ENCODE measurements at regions not wholly inside any gene's neighbourhood (a gene's known extent, or its start where the extent isn't known, plus 50 kb on each side); places are given as distances from the start of the nearest gene placed in this dataset.

- no peak for DNase-seq
Observed at GRCh38 chr3:67774676-67775075, 120.3 kb upstream of the SUCLG2 start.

GRCh38 chr3:67765575-67765974, 111.2 kb upstream of the SUCLG2 start:
- no peak for DNase-seq

- DNase-seq, result no peak
Observed at GRCh38 chr3:67745296-67745695, 90.9 kb upstream of the SUCLG2 start.

- DNase-seq, result no peak
Observed at GRCh38 chr3:67744699-67745098, 90.3 kb upstream of the SUCLG2 start.

GRCh38 chr3:67739851-67740250, 85.4 kb upstream of the SUCLG2 start:
- DNase-seq, result no peak

GRCh38 chr3:67737906-67738865, 83.8 kb upstream of the SUCLG2 start:
- DNase-seq, result no peak

GRCh38 chr3:67737140-67737539, 82.7 kb upstream of the SUCLG2 start:
- DNase-seq, result no peak

GRCh38 chr3:67733269-67733950, 79.0 kb upstream of the SUCLG2 start:
- no peak for DNase-seq

GRCh38 chr3:67724434-67724833, 70.0 kb upstream of the SUCLG2 start:
- DNase-seq, result no peak

GRCh38 chr3:67723863-67724262, 69.5 kb upstream of the SUCLG2 start:
- no peak for DNase-seq

GRCh38 chr3:67719333-67719732, 64.9 kb upstream of the SUCLG2 start:
- no peak for DNase-seq

- no peak for DNase-seq
Observed at GRCh38 chr3:67715971-67716370, 61.6 kb upstream of the SUCLG2 start.

- no peak for DNase-seq
Observed at GRCh38 chr3:67713764-67714469, 59.5 kb upstream of the SUCLG2 start.

- no peak for DNase-seq
Observed at GRCh38 chr3:67712259-67712658, 57.8 kb upstream of the SUCLG2 start.

GRCh38 chr3:67710396-67710795, 56.0 kb upstream of the SUCLG2 start:
- DNase-seq, result no peak

GRCh38 chr3:67706934-67707333, 52.5 kb upstream of the SUCLG2 start:
- DNase-seq, result no peak

GRCh38 chr3:67704322-67704721, 49.9 kb upstream of the SUCLG2 start:
- no peak for DNase-seq

Data from NCI-H524 (cell line).